GM12891 (cell line): ENCODE measurements at regions not wholly inside any gene's neighbourhood (a gene's known extent, or its start where the extent isn't known, plus 50 kb on each side); places are given as distances from the start of the nearest gene placed in this dataset.

ENCODE experiments used
- PAX5 ChIP-seq: IDR thresholded peaks from 2 replicates; pipeline ENCODE4 v1.6.1; 2011; ENCODE audit warnings: low read length, moderate library complexity, mild to moderate bottlenecking; ENCODE audit not compliant: insufficient read depth, severe bottlenecking
- POLR2A ChIP-seq: IDR thresholded peaks from 2 replicates; pipeline ENCODE4 v1.6.1; 2011; ENCODE audit warnings: low read depth, low read length, control low read depth
- POLR2AphosphoS5 ChIP-seq: IDR thresholded peaks from 2 replicates; pipeline ENCODE4 v1.6.1; 2011; ENCODE audit warnings: low read depth, low read length, control low read depth
- TAF1 ChIP-seq: IDR thresholded peaks from 2 replicates; pipeline ENCODE4 v1.6.1; 2011; ENCODE audit warnings: low read depth, low read length, control low read depth

- no peak for TF ChIP-seq POLR2A
- no peak for TF ChIP-seq POLR2AphosphoS5
- TF ChIP-seq PAX5, result no peak
- no peak for TF ChIP-seq TAF1
These were observed 951.5 kb upstream of the SLIT2 start for GRCh38 chr4:19300213-19300612.
